ENCODE measurements at regions not wholly inside any gene's neighbourhood (a gene's known extent, or its start where the extent isn't known, plus 50 kb on each side); places are given as distances from the start of the nearest gene placed in this dataset.

- no peak for DNase-seq (ENCODE audit: low spot score)
- TF ChIP-seq, protein P1, sequence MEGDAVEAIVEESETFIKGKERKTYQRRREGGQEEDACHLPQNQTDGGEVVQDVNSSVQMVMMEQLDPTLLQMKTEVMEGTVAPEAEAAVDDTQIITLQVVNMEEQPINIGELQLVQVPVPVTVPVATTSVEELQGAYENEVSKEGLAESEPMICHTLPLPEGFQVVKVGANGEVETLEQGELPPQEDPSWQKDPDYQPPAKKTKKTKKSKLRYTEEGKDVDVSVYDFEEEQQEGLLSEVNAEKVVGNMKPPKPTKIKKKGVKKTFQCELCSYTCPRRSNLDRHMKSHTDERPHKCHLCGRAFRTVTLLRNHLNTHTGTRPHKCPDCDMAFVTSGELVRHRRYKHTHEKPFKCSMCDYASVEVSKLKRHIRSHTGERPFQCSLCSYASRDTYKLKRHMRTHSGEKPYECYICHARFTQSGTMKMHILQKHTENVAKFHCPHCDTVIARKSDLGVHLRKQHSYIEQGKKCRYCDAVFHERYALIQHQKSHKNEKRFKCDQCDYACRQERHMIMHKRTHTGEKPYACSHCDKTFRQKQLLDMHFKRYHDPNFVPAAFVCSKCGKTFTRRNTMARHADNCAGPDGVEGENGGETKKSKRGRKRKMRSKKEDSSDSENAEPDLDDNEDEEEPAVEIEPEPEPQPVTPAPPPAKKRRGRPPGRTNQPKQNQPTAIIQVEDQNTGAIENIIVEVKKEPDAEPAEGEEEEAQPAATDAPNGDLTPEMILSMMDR (IDR thresholded peaks at IDR 0.05; ENCODE audit: extremely low read depth, insufficient read depth, missing control alignments), result no peak
- in situ Hi-C loops (cut with MboI; ENCODE audit: low pct_unique_long_range_greater_than_20kb, low sequenced_read_pairs, unreplicated experiment), result no loop called here
These were observed 126.5 kb upstream of the BMP2 start for GRCh38 chr20:6641012-6641411.

GRCh38 chr20:6637160-6637579 lies 130.3 kb upstream of the BMP2 start:
- no peak for DNase-seq (ENCODE audit: low spot score)
- TF ChIP-seq, protein P1 (IDR thresholded peaks at IDR 0.05; ENCODE audit: extremely low read depth, insufficient read depth, missing control alignments), result no peak
- in situ Hi-C loops (cut with MboI; ENCODE audit: low pct_unique_long_range_greater_than_20kb, low sequenced_read_pairs, unreplicated experiment), result no loop called here

- DNase-seq (ENCODE audit: low spot score), result no peak
- TF ChIP-seq, protein P1 (IDR thresholded peaks at IDR 0.05; ENCODE audit: extremely low read depth, insufficient read depth, missing control alignments), result peak; percentile 16
- in situ Hi-C loops (cut with MboI; ENCODE audit: low pct_unique_long_range_greater_than_20kb, low sequenced_read_pairs, unreplicated experiment), result no loop called here
These were observed 131.0 kb upstream of the BMP2 start for GRCh38 chr20:6636209-6637159.

- TF ChIP-seq, protein P1 (IDR thresholded peaks at IDR 0.05; ENCODE audit: extremely low read depth, insufficient read depth, missing control alignments), result no peak
- DNase-seq (ENCODE audit: low spot score), result no peak
- in situ Hi-C loops (cut with MboI; ENCODE audit: low pct_unique_long_range_greater_than_20kb, low sequenced_read_pairs, unreplicated experiment), result no loop called here
These were observed 132.3 kb upstream of the BMP2 start for GRCh38 chr20:6635034-6635736.

DNA sequence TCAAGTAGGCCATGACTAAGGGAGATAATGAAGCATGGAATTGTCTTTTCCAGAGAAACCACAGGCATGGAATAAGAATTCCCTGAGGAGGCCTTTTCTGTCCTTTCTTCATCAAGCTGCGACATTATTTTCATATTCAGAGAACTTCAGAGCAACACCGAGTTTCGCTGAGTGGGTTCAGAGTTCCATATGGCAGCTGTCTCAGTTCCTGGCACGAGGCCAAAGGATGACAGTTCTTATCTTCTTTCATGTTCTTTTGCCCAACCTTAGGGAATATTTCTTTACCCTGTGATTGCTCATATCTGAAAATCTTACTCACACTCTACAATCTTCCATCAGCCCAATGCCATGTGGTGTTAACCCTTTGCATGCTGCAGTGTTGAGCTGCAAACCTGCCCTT lies 135.3 kb upstream of the BMP2 start:
- in situ Hi-C loops (cut with MboI; ENCODE audit: low pct_unique_long_range_greater_than_20kb, low sequenced_read_pairs, unreplicated experiment), result no loop called here
- TF ChIP-seq, protein P1 (IDR thresholded peaks at IDR 0.05; ENCODE audit: extremely low read depth, insufficient read depth, missing control alignments), result no peak
- DNase-seq (ENCODE audit: low spot score), result no peak

DNA sequence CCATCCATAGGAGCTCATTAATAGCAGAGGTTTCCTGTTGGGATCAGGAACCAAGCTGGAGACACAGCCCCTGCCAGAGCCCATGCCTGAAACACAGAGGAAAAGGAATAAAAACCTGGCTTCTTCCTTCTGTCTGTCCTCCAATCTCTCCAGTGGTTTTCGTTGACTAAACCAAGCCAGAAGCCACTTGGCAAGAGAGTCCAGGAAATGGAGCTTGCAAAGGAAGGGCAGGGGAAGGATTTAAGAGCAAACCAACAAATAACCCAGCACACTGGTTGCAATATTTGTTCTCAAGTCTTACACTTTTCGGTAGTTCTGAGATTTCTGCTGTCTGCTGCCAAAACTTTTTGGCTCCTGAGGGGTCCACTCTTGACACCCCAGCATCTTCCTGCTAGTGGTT lies 137.0 kb upstream of the BMP2 start:
- DNase-seq (ENCODE audit: low spot score), result no peak
- TF ChIP-seq, protein P1 (IDR thresholded peaks at IDR 0.05; ENCODE audit: extremely low read depth, insufficient read depth, missing control alignments), result no peak
- in situ Hi-C loops (cut with MboI; ENCODE audit: low pct_unique_long_range_greater_than_20kb, low sequenced_read_pairs, unreplicated experiment), result no loop called here

All from GM13977 (cell line).